H1 (cell line): ENCODE measurements at regions not wholly inside any gene's neighbourhood (a gene's known extent, or its start where the extent isn't known, plus 50 kb on each side); places are given as distances from the start of the nearest gene placed in this dataset.

Experiments
- CTCF ChIA-PET: fragments of 300-600 bp; sonication (Branson Sonifier 250); formaldehyde crosslinking; loops from one replicate; lab custom pipeline; 2021; ENCODE audit not compliant: partially characterized antibody; lab: Charles Lee
- POLR2A ChIA-PET: fragments of 300-600 bp; sonication (Branson Sonifier 250); formaldehyde crosslinking; loops from one replicate; lab custom pipeline; 2021; ENCODE audit warnings: inconsistent platforms; ENCODE audit not compliant: partially characterized antibody; lab: Charles Lee
- DNase-seq, 2 experiments: peaks; one replicate each; pipeline versions ENCODE4 v3.0.0 to v3.0.0-alpha.2; 2010 to 2022; ENCODE audit warnings: low spot score in 2 of 2, low read depth in 1 of 2, mixed read lengths in 1 of 2
- FAIRE-seq: peaks from 2 replicates; lab custom pipeline; 2011; peaks lifted over from hg19 to GRCh38; lab: Jason Lieb, UNC
- H2AFZ ChIP-seq: 2 replicates; pipeline ENCODE4 v1.8.1; 2012; ENCODE audit warnings: low read length, inconsistent platforms
- H2AK5ac ChIP-seq: 2 replicates; pipeline ENCODE4 v1.6.1; 2013; ENCODE audit warnings: low read depth, low read length
- H2BK120ac ChIP-seq: replicated peaks from 2 replicates; pipeline ENCODE3; 2013; ENCODE audit warnings: low read depth, low read length, inconsistent platforms
- H2BK12ac ChIP-seq: 2 replicates; pipeline ENCODE4 v1.6.1; 2013; ENCODE audit warnings: low read depth, low read length
- H2BK15ac ChIP-seq: 2 replicates; pipeline ENCODE4 v1.6.1; 2013; ENCODE audit warnings: low read length
- H2BK20ac ChIP-seq: 2 replicates; pipeline ENCODE4 v1.6.1; 2013; ENCODE audit warnings: low read length
- H2BK5ac ChIP-seq: 2 replicates; pipeline ENCODE4 v1.6.1; 2013; ENCODE audit warnings: low read depth, low read length
- H3K14ac ChIP-seq: 2 replicates; pipeline ENCODE4 v1.6.1; 2013; ENCODE audit warnings: inconsistent platforms; ENCODE audit not compliant: insufficient read length
- H3K18ac ChIP-seq: 2 replicates; pipeline ENCODE4 v1.6.1; 2013; ENCODE audit warnings: low read length; ENCODE audit errors: extremely low read depth
- H3K23ac ChIP-seq: 2 replicates; pipeline ENCODE4 v1.6.1; 2013; ENCODE audit warnings: inconsistent platforms; ENCODE audit not compliant: insufficient read length
- H3K23me2 ChIP-seq: 2 replicates; pipeline ENCODE4 v1.6.1; 2013; ENCODE audit warnings: low read depth, low read length
- H3K27ac ChIP-seq: 2 replicates; pipeline ENCODE4 v1.6.1; 2011; ENCODE audit warnings: low read depth, low read length, inconsistent platforms
- H3K27me3 ChIP-seq, 4 experiments: replicated peaks in 1 of 4; 1 replicate in 1 of 4; 2 replicates in 3 of 4; pipeline versions ENCODE4 v1.6.1 to v1.8.1; 2011 to 2013; ENCODE audit warnings: low read length in 3 of 4, mild to moderate bottlenecking in 3 of 4, inconsistent platforms in 2 of 4, mixed read lengths in 2 of 4, moderate library complexity in 1 of 4; ENCODE audit not compliant: control insufficient read depth in 3 of 4, insufficient read depth in 3 of 4; ENCODE audit errors: extremely low read depth in 1 of 4
- H3K36me3 ChIP-seq, 4 experiments: 2 replicates each; pipeline versions ENCODE4 v1.6.1 to v1.8.1; 2011 to 2013; ENCODE audit warnings: mild to moderate bottlenecking in 4 of 4, low read length in 3 of 4, moderate library complexity in 2 of 4, control low read depth in 1 of 4, inconsistent platforms in 1 of 4; ENCODE audit not compliant: insufficient read depth in 4 of 4, control insufficient read depth in 2 of 4
- H3K4ac ChIP-seq: replicated peaks from 2 replicates; pipeline ENCODE3; 2013; ENCODE audit warnings: low read length, low read depth, mixed read lengths, inconsistent platforms; ENCODE audit not compliant: insufficient read length
- H3K4me1 ChIP-seq, 4 experiments: replicated peaks in 1 of 4; 1 replicate in 1 of 4; 2 replicates in 3 of 4; pipeline versions ENCODE4 v1.6.1 to v1.8.1; 2011 to 2013; ENCODE audit warnings: low read length in 3 of 4, inconsistent platforms in 2 of 4, mixed read lengths in 1 of 4; ENCODE audit not compliant: insufficient read depth in 4 of 4, control insufficient read depth in 3 of 4
- H3K4me2 ChIP-seq, 2 experiments: 2 replicates each; pipeline versions ENCODE4 v1.6.1 to v1.8.1; 2011 to 2013; ENCODE audit warnings: low read depth in 2 of 2, low read length in 2 of 2, control low read depth in 1 of 2, inconsistent platforms in 1 of 2, mild to moderate bottlenecking in 1 of 2; ENCODE audit not compliant: insufficient read depth in 1 of 2
- H3K4me3 ChIP-seq, 4 experiments: fragments of 200-600, 300-600 bp in 1 of 4; sonication (generic), shearing (Covaris generic), sonication (Bioruptor Twin) in 1 of 4; 2 replicates each; pipeline versions ENCODE4 v1.5.1 to v1.8.1; 2011 to 2016; ENCODE audit warnings: low read length in 4 of 4, low read depth in 3 of 4, control low read depth in 2 of 4, inconsistent platforms in 2 of 4, mild to moderate bottlenecking in 2 of 4, mixed read lengths in 1 of 4, moderate library complexity in 1 of 4; ENCODE audit not compliant: insufficient read depth in 2 of 4; ENCODE audit errors: extremely low read depth in 1 of 4
- H3K56ac ChIP-seq: replicated peaks from 2 replicates; pipeline ENCODE3; 2013; ENCODE audit warnings: low read depth, mild to moderate bottlenecking, mixed read lengths, low read length, inconsistent platforms; ENCODE audit not compliant: insufficient read length
- H3K79me1 ChIP-seq: 2 replicates; pipeline ENCODE4 v1.6.1; 2013; ENCODE audit warnings: low read depth, low read length, control low read depth
- H3K79me2 ChIP-seq, 2 experiments: 2 replicates each; pipeline versions ENCODE4 v1.6.1 to v1.8.1; 2012 to 2013; ENCODE audit warnings: low read length in 2 of 2, mild to moderate bottlenecking in 2 of 2, inconsistent platforms in 1 of 2; ENCODE audit not compliant: insufficient read depth in 2 of 2, control insufficient read depth in 1 of 2
- H3K9ac ChIP-seq, 4 experiments: replicated peaks in 1 of 4; 1 replicate in 1 of 4; 2 replicates in 3 of 4; pipeline versions ENCODE4 v1.6.1 to v1.8.1; 2011 to 2013; ENCODE audit warnings: low read depth in 3 of 4, low read length in 3 of 4, control low read depth in 2 of 4, mild to moderate bottlenecking in 2 of 4, moderate library complexity in 2 of 4, inconsistent platforms in 1 of 4; ENCODE audit errors: extremely low read depth in 1 of 4
- H3K9me3 ChIP-seq, 2 experiments: 2 replicates each; pipeline versions ENCODE4 v1.6.1 to v1.8.1; 2012 to 2013; ENCODE audit warnings: mild to moderate bottlenecking in 2 of 2, moderate library complexity in 2 of 2, control low read depth in 1 of 2, inconsistent platforms in 1 of 2, low read depth in 1 of 2, low read length in 1 of 2, mixed read lengths in 1 of 2; ENCODE audit not compliant: insufficient read depth in 2 of 2
- H4K20me1 ChIP-seq, 2 experiments: replicated peaks in 1 of 2; 2 replicates each; pipeline versions ENCODE3 to v1.8.1; 2011 to 2013; ENCODE audit warnings: inconsistent platforms in 2 of 2, low read length in 2 of 2, mild to moderate bottlenecking in 1 of 2; ENCODE audit not compliant: insufficient read depth in 2 of 2, control insufficient read depth in 1 of 2
- H4K5ac ChIP-seq: 2 replicates; pipeline ENCODE4 v1.6.1; 2013; ENCODE audit warnings: low read length, low read depth, mixed read lengths, inconsistent platforms; ENCODE audit not compliant: insufficient read length
- H4K8ac ChIP-seq: 2 replicates; pipeline ENCODE4 v1.8.0; 2013; ENCODE audit warnings: mild to moderate bottlenecking, moderate library complexity, low read length, inconsistent platforms; ENCODE audit not compliant: insufficient read depth; ENCODE audit errors: extremely low read depth
- H4K91ac ChIP-seq: replicated peaks from 2 replicates; pipeline ENCODE3; 2013; ENCODE audit warnings: low read length, mixed read lengths, inconsistent platforms; ENCODE audit not compliant: insufficient read length
- ASH2L ChIP-seq: fragments of 200-600, 300-600 bp; sonication (generic); IDR thresholded peaks from one replicate; pipeline ENCODE4 v1.7.1; 2017; ENCODE audit warnings: low read length
- CEBPB ChIP-seq: IDR thresholded peaks from 2 replicates; pipeline ENCODE4 v1.6.1; 2012; ENCODE audit warnings: low read depth, low read length
- CHD1 ChIP-seq: IDR thresholded peaks from 2 replicates; pipeline ENCODE4 v1.6.1; 2012; ENCODE audit warnings: low read depth, low read length, improper control_type of control experiment
- CREB1 ChIP-seq: IDR thresholded peaks from 2 replicates; pipeline ENCODE4 v1.6.1; 2012; ENCODE audit warnings: inconsistent platforms
- FOSL1 ChIP-seq: IDR thresholded peaks from 2 replicates; pipeline ENCODE4 v1.6.1; 2011; ENCODE audit warnings: mild to moderate bottlenecking, low read depth, low read length, moderate library complexity; ENCODE audit not compliant: insufficient read depth
- HDAC6 ChIP-seq: IDR thresholded peaks from one replicate; pipeline ENCODE4 v1.7.1; 2012; ENCODE audit warnings: low read depth, mild to moderate bottlenecking, inconsistent platforms, low read length, moderate library complexity
- KDM1A ChIP-seq: fragments of 200-600, 300-600 bp; sonication (generic); IDR thresholded peaks from 2 replicates; pipeline ENCODE4 v1.7.1; 2016; ENCODE audit warnings: mild to moderate bottlenecking, low read length, borderline replicate concordance
- MAX ChIP-seq: IDR thresholded peaks from 2 replicates; pipeline ENCODE4 v1.6.1; 2012; ENCODE audit warnings: inconsistent platforms
- NRF1 ChIP-seq: IDR thresholded peaks from 2 replicates; pipeline ENCODE4 v1.6.1; 2011; ENCODE audit warnings: mild to moderate bottlenecking, low read depth, low read length, improper control_type of control experiment
- RFX5 ChIP-seq: IDR thresholded peaks from 2 replicates; pipeline ENCODE4 v1.6.1; 2011; ENCODE audit warnings: low read depth, low read length, improper control_type of control experiment, borderline replicate concordance
- SIN3A ChIP-seq, 2 experiments: IDR thresholded peaks in 1 of 2; conservative IDR thresholded peaks in 1 of 2; 2 replicates each; pipeline ENCODE4 v1.6.1; 2011 to 2012; ENCODE audit warnings: low read length in 2 of 2, improper control_type of control experiment in 1 of 2, low read depth in 1 of 2, mild to moderate bottlenecking in 1 of 2
- TEAD4 ChIP-seq: IDR thresholded peaks from 2 replicates; pipeline ENCODE4 v1.6.1; 2012; ENCODE audit warnings: low read depth, low read length, inconsistent platforms, mixed read lengths
- WGBS, 2 experiments: shearing (Covaris generic) in 1 of 2; methylation state at CpG; one replicate each; pipeline versions ENCODE4 v1.1.6 to v1.1.7; 2013 to 2015; ENCODE audit warnings: low lambda C conversion rate in 2 of 2, mixed read lengths in 2 of 2, inconsistent platforms in 1 of 2, low coverage in 1 of 2, missing lambda C conversion rate in 1 of 2; ENCODE audit not compliant: insufficient replicate concordance in 2 of 2, insufficient coverage in 1 of 2, insufficient read length in 1 of 2; ENCODE audit errors: extremely low coverage in 1 of 2, missing lambda C conversion rate in 1 of 2; 5-methylcytosine and 5-hydroxymethylcytosine counted together
- TF ChIP-seq, protein P1 (sequence below): IDR thresholded peaks from 2 replicates; pipeline ENCODE4 v1.6.1; 2012; ENCODE audit warnings: low read length, inconsistent platforms

- no peak for FAIRE-seq
These were observed 403.8 kb upstream of the GBE1 start for GRCh38 chr3:82165266-82165665.

More at GRCh38 chr3:82165266-82165665, 403.8 kb upstream of the GBE1 start:
- POLR2A ChIA-PET = no interaction called here
- Histone ChIP-seq H2BK5ac (no peak overlapping the region), H3K4me2 (no peak overlapping the region), H3K4me3 (no peak overlapping the region), H3K9ac (no peak overlapping the region), H3K18ac (no peak overlapping the region), H3K79me2 (no peaks in the 10 kb centered on the region), H4K20me1 (no peaks in the 10 kb centered on the region), H3K27me3 (no peaks in the 10 kb centered on the region), H2BK20ac (no peak overlapping the region), H2AK5ac (no peak overlapping the region), H4K8ac (no peak overlapping the region), H3K56ac (no peak overlapping the region), H3K36me3 (no peaks in the 10 kb centered on the region), H3K23me2 (no peaks in the 10 kb centered on the region; the same call in 1 of the 2 replicates), H3K4ac (no peak overlapping the region), H2AFZ (no peak overlapping the region), H3K79me1 (no peaks in the 10 kb centered on the region), H3K23ac (no peak overlapping the region), H3K14ac (no peak overlapping the region), H4K91ac (no peak overlapping the region), H3K27ac (no peak overlapping the region), H3K4me1 (no peaks in the 10 kb centered on the region), H2BK12ac (no peak overlapping the region), H3K9me3 (no peaks in the 10 kb centered on the region), H2BK15ac (no peak overlapping the region), H4K5ac (no peak overlapping the region), H2BK120ac (no peak overlapping the region)
- TF ChIP-seq NRF1 = no peak
- TF ChIP-seq CEBPB = no peak
- no peak for TF ChIP-seq SIN3A (conservative IDR thresholded peaks at IDR 0.05 in 1 of 2, IDR thresholded peaks at IDR 0.05 in 1 of 2; ENCODE audit: low read depth in 1 of 2, low read length in 2 of 2)
- TF ChIP-seq HDAC6 = no peak
- TF ChIP-seq, protein P1, sequence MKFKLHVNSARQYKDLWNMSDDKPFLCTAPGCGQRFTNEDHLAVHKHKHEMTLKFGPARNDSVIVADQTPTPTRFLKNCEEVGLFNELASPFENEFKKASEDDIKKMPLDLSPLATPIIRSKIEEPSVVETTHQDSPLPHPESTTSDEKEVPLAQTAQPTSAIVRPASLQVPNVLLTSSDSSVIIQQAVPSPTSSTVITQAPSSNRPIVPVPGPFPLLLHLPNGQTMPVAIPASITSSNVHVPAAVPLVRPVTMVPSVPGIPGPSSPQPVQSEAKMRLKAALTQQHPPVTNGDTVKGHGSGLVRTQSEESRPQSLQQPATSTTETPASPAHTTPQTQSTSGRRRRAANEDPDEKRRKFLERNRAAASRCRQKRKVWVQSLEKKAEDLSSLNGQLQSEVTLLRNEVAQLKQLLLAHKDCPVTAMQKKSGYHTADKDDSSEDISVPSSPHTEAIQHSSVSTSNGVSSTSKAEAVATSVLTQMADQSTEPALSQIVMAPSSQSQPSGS = no peak
- TF ChIP-seq MAX = no peak
- TF ChIP-seq CREB1 = no peak
- TF ChIP-seq CHD1 = no peak
- TF ChIP-seq FOSL1 = no peak
- TF ChIP-seq RFX5 = no peak
- TF ChIP-seq TEAD4 = no peak
- TF ChIP-seq ASH2L = no peak
- TF ChIP-seq KDM1A = no peak
- 89% methylated on average over 1 of the region's 1 CpG; no CpG with 5 or more reads in 1 of the 2 experiments for WGBS, 2 experiments
- CTCF ChIA-PET = interaction anchor here (0.6 to 1.5 kb wide), 2 partner anchors 21 to 331 kb away, joined by 3 to 4 read pairs; no protein-coding TSS in a partner anchor
- DNase-seq = no peak
